Activated B cell treated with CpG ODN at 0.5 μM for 24 hours (primary cell): ENCODE measurements at regions not wholly inside any gene's neighbourhood (a gene's known extent, or its start where the extent isn't known, plus 50 kb on each side); places are given as distances from the start of the nearest gene placed in this dataset.

ENCODE experiments used
- ATAC-seq: fragments of 200-7000 bp; cut with Tn5 transposase; one replicate; pipeline ENCODE4 v1.10.0; 2021; ENCODE audit warnings: low read depth, mild to moderate bottlenecking, moderate library complexity
- CTCF ChIA-PET: fragments of 350-600 bp; sonication (Branson Sonifier 250); formaldehyde crosslinking; loops from one replicate; lab custom pipeline; 2021; ENCODE audit warnings: antibody characterized with exemption; lab: Charles Lee
- POLR2A ChIA-PET: fragments of 350-600 bp; sonication (Branson Sonifier 250); formaldehyde crosslinking; loops from one replicate; lab custom pipeline; 2021; ENCODE audit warnings: antibody characterized with exemption; lab: Charles Lee
- DNase-seq: peaks from one replicate; pipeline ENCODE4 v3.0.0; 2022
- H3K27ac Mint-ChIP-seq: one replicate; pipeline ENCODE4 v1.8.0; 2020; ENCODE audit warnings: mixed read lengths
- H3K27me3 Mint-ChIP-seq: one replicate; pipeline ENCODE4 v1.8.0; 2021; ENCODE audit warnings: mixed read lengths
- H3K36me3 Mint-ChIP-seq: one replicate; pipeline ENCODE4 v1.8.0; 2021; ENCODE audit warnings: low read depth, mixed read lengths
- H3K4me1 Mint-ChIP-seq: one replicate; pipeline ENCODE4 v1.8.0; 2021; ENCODE audit warnings: mixed read lengths
- H3K4me3 Mint-ChIP-seq: one replicate; pipeline ENCODE4 v1.8.0; 2020; ENCODE audit warnings: mild to moderate bottlenecking, mixed read lengths
- H3K9me3 Mint-ChIP-seq: one replicate; pipeline ENCODE4 v1.8.0; 2020; ENCODE audit warnings: mixed read lengths
- CTCF ChIP-seq: fragments of 200-600 bp; IDR thresholded peaks from one replicate; pipeline ENCODE4 v1.8.0; 2022; ENCODE audit warnings: antibody characterized with exemption, mild to moderate bottlenecking
- intact Hi-C: fragments of 100-400 bp; cut with micrococcal nuclease; formaldehyde crosslinking; loops from one replicate; pipeline ENCODE4 v1.15.1; 2024

- H3K4me1 Mint-ChIP-seq = no peaks in the 10 kb centered on the region
- no peak overlapping the region for H3K4me3 Mint-ChIP-seq
- intact Hi-C loops = no loop called here
- POLR2A ChIA-PET = no interaction called here
- no peak overlapping the region for H3K27ac Mint-ChIP-seq
- CTCF ChIA-PET = no interaction called here
- H3K27me3 Mint-ChIP-seq = no peaks in the 10 kb centered on the region
- no peaks in the 10 kb centered on the region for H3K9me3 Mint-ChIP-seq
- ATAC-seq = no peak
- no peak for TF ChIP-seq CTCF
- H3K36me3 Mint-ChIP-seq = no peaks in the 10 kb centered on the region
- no peak for DNase-seq
Measured at GRCh38 chr3:148208975-148209374, 488.7 kb upstream of the AGTR1 start.

DNA sequence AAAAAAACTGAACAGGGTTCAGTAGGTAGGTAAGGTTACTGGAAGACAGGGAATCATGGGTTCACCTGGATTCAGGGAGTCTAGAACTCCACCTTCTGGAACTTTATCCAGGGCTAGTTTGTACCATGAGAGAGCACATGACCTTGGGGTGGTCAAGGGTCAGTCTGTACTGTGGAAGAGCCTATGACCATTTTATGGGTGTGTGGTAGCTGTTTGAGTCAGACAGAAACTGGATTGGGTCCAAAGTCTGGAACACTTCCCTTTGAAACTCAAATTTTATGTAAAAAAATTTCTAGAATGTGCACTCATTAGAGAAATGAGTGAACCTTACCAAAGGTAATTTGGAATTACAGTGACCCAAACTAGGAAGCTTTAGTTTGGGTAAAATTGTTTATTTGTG, 486.0 kb upstream of the AGTR1 start:
- POLR2A ChIA-PET = no interaction called here
- CTCF ChIA-PET = no interaction called here
- Mint-ChIP-seq H3K36me3 (no peaks in the 10 kb centered on the region), H3K4me1 (no peaks in the 10 kb centered on the region), H3K27ac (no peak overlapping the region), H3K27me3 (no peaks in the 10 kb centered on the region), H3K4me3 (no peak overlapping the region), H3K9me3 (no peaks in the 10 kb centered on the region)
- intact Hi-C loops = no loop called here
- ATAC-seq (no peak), DNase-seq (no peak)
- TF ChIP-seq CTCF = no peak

GRCh38 chr3:148214705-148215104, 483.0 kb upstream of the AGTR1 start:
- no peaks in the 10 kb centered on the region for H3K4me1 Mint-ChIP-seq
- no peak for ATAC-seq
- no peak overlapping the region for H3K4me3 Mint-ChIP-seq
- H3K36me3 Mint-ChIP-seq = no peaks in the 10 kb centered on the region
- DNase-seq = no peak
- intact Hi-C loops = no loop called here
- CTCF ChIA-PET = no interaction called here
- no peak overlapping the region for H3K27ac Mint-ChIP-seq
- H3K27me3 Mint-ChIP-seq = no peaks in the 10 kb centered on the region
- H3K9me3 Mint-ChIP-seq = no peaks in the 10 kb centered on the region
- POLR2A ChIA-PET = no interaction called here
- no peak for TF ChIP-seq CTCF

DNA sequence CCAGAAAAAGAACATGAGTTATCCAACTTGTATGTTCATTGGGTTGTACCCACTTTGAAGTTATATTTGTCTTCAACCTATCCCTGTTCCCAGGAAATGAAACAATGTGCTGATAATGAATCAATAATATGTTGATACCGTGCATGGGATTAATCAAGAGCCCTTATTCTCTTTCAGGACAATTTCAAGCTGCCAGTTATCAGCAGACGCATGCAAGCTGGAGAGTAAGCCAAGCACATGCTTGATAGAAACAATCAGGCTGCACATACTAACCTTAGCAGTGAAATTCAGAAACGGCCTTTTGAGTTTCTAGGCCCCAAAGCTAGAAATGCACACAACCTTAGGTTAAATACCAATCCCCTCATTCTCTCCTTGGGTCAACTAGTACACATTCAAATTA, 480.4 kb upstream of the AGTR1 start:
- H3K4me1 Mint-ChIP-seq = no peaks in the 10 kb centered on the region
- intact Hi-C loops = no loop called here
- ChIA-PET POLR2A (no interaction called here), CTCF (no interaction called here)
- H3K36me3 Mint-ChIP-seq = no peaks in the 10 kb centered on the region
- H3K9me3 Mint-ChIP-seq = no peaks in the 10 kb centered on the region
- H3K4me3 Mint-ChIP-seq = no peak overlapping the region
- H3K27ac Mint-ChIP-seq = no peak overlapping the region
- no peaks in the 10 kb centered on the region for H3K27me3 Mint-ChIP-seq
- DNase-seq (no peak), ATAC-seq (no peak)
- TF ChIP-seq CTCF = no peak

- Mint-ChIP-seq H3K27me3 (no peaks in the 10 kb centered on the region), H3K4me1 (no peaks in the 10 kb centered on the region), H3K27ac (no peak overlapping the region), H3K9me3 (no peaks in the 10 kb centered on the region), H3K36me3 (no peaks in the 10 kb centered on the region), H3K4me3 (no peak overlapping the region)
- POLR2A ChIA-PET = no interaction called here
- no peak for ATAC-seq
- intact Hi-C loops = no loop called here
- CTCF ChIA-PET = no interaction called here
- DNase-seq = no peak
- TF ChIP-seq CTCF = no peak
Measured at GRCh38 chr3:148218222-148218621, 479.5 kb upstream of the AGTR1 start.
